ENCODE measurements at regions not wholly inside any gene's neighbourhood (a gene's known extent, or its start where the extent isn't known, plus 50 kb on each side); places are given as distances from the start of the nearest gene placed in this dataset.
"Not testable (repeated sequence)": the region's sequence is repeated elsewhere in the genome, so short reads cannot be mapped to it uniquely, and the experiment has no call there.

DNA sequence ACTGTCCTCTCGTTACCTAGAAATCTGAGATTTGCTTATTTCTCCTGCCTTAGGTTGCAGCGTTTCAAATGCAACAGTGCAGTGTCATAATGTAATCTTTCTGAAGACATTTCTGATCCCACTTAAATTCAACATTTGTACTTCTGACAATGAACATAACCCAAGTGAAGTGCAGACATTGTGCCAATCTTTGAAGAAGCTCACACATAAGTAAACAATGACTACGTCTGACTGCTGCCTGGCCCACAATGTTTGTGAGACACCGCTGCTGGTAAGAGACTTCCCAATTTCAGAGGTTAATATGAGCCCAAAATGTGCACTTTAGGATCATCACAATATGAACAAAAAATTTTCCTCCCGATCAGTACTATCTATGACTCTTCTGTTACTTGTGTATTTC is 84.6 kb upstream of the BCL2L14 start:
- H3K4me2 ChIP-seq (ENCODE audit: low read length) = no peak overlapping the region
- no peak for TF ChIP-seq EZH2phosphoT487 (IDR thresholded peaks at IDR 0.05; ENCODE audit: borderline replicate concordance, low read length)
- TF ChIP-seq, protein P1, sequence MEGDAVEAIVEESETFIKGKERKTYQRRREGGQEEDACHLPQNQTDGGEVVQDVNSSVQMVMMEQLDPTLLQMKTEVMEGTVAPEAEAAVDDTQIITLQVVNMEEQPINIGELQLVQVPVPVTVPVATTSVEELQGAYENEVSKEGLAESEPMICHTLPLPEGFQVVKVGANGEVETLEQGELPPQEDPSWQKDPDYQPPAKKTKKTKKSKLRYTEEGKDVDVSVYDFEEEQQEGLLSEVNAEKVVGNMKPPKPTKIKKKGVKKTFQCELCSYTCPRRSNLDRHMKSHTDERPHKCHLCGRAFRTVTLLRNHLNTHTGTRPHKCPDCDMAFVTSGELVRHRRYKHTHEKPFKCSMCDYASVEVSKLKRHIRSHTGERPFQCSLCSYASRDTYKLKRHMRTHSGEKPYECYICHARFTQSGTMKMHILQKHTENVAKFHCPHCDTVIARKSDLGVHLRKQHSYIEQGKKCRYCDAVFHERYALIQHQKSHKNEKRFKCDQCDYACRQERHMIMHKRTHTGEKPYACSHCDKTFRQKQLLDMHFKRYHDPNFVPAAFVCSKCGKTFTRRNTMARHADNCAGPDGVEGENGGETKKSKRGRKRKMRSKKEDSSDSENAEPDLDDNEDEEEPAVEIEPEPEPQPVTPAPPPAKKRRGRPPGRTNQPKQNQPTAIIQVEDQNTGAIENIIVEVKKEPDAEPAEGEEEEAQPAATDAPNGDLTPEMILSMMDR (IDR thresholded peaks at IDR 0.05; ENCODE audit: low read depth, low read length, poor library complexity, severe bottlenecking) = no peak
- no peaks in the 10 kb centered on the region for H3K9me2 ChIP-seq (replicated peaks; ENCODE audit: control insufficient read depth, low read length)
- H3K79me2 ChIP-seq (ENCODE audit: control insufficient read depth, low read length) = no peaks in the 10 kb centered on the region
- no peaks in the 10 kb centered on the region for H3K4me1 ChIP-seq (ENCODE audit: control insufficient read depth, low read length)
- no peak overlapping the region for H3K4me3 ChIP-seq (ENCODE audit: low read length)
- H3F3A ChIP-seq (ENCODE audit: control insufficient read depth, insufficient read depth) = no peaks in the 10 kb centered on the region
- H4K20me1 ChIP-seq (ENCODE audit: control insufficient read depth, insufficient read depth, low read depth, low read length) = no peaks in the 10 kb centered on the region
- H3K9me3 ChIP-seq (ENCODE audit: control insufficient read depth, insufficient read depth, low read length) = no peaks in the 10 kb centered on the region
- H3K27ac ChIP-seq (ENCODE audit: low read depth, low read length) = no peak overlapping the region
- H3K36me3 ChIP-seq (ENCODE audit: control insufficient read depth, low read length) = no peaks in the 10 kb centered on the region
- H3K27me3 ChIP-seq (ENCODE audit: control insufficient read depth, low read length) = peaks cover 19% of the 10 kb centered on the region

- no peaks in the 10 kb centered on the region for H3K9me3 ChIP-seq (ENCODE audit: control insufficient read depth, insufficient read depth, low read length)
- no peaks in the 10 kb centered on the region for H3F3A ChIP-seq (ENCODE audit: control insufficient read depth, insufficient read depth)
- H3K27ac ChIP-seq (ENCODE audit: low read depth, low read length) = no peak overlapping the region
- peaks cover 12% of the 10 kb centered on the region for H3K27me3 ChIP-seq (ENCODE audit: control insufficient read depth, low read length)
- H3K4me1 ChIP-seq (ENCODE audit: control insufficient read depth, low read length) = no peaks in the 10 kb centered on the region
- no peak overlapping the region for H3K4me3 ChIP-seq (ENCODE audit: low read length)
- no peak for TF ChIP-seq EZH2phosphoT487 (IDR thresholded peaks at IDR 0.05; ENCODE audit: borderline replicate concordance, low read length)
- TF ChIP-seq, protein P1 (IDR thresholded peaks at IDR 0.05; ENCODE audit: low read depth, low read length, poor library complexity, severe bottlenecking) = no peak
- no peaks in the 10 kb centered on the region for H3K36me3 ChIP-seq (ENCODE audit: control insufficient read depth, low read length)
- H3K9me2 ChIP-seq (replicated peaks; ENCODE audit: control insufficient read depth, low read length) = no peaks in the 10 kb centered on the region
- no peak overlapping the region for H3K4me2 ChIP-seq (ENCODE audit: low read length)
- no peaks in the 10 kb centered on the region for H3K79me2 ChIP-seq (ENCODE audit: control insufficient read depth, low read length)
- H4K20me1 ChIP-seq (ENCODE audit: control insufficient read depth, insufficient read depth, low read depth, low read length) = no peaks in the 10 kb centered on the region
Measured at GRCh38 chr12:11987901-11988300, 82.8 kb upstream of the BCL2L14 start.

DNA sequence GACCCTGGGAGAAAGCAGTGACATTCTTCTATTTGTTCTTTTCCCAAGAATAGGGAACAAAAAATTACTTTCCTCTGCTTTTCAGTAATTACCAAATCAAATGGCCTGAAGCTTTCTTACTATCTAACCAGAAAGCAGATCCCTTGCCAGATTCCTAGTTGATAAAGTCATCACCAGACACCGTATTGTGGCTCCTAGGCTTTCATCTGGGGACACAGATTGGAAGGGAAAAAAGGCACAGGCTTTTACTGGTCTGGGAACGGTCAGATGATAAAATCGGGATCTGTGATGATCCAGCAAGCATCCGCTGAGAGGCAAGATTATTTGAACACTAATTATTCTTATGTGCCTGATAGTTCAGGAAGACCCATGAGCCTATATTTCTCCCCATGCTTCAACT is 79.1 kb upstream of the BCL2L14 start:
- Histone ChIP-seq H3K9me2 (replicated peaks; ENCODE audit: control insufficient read depth, low read length) (no peaks in the 10 kb centered on the region), H3K36me3 (ENCODE audit: control insufficient read depth, low read length) (no peaks in the 10 kb centered on the region), H3K27ac (ENCODE audit: low read depth, low read length) (no peak overlapping the region), H3K27me3 (ENCODE audit: control insufficient read depth, low read length) (no peaks in the 10 kb centered on the region), H3K4me3 (ENCODE audit: low read length) (no peak overlapping the region), H3K4me2 (ENCODE audit: low read length) (no peak overlapping the region), H3K4me1 (ENCODE audit: control insufficient read depth, low read length) (no peaks in the 10 kb centered on the region), H3F3A (ENCODE audit: control insufficient read depth, insufficient read depth) (no peaks in the 10 kb centered on the region), H3K9me3 (ENCODE audit: control insufficient read depth, insufficient read depth, low read length) (no peaks in the 10 kb centered on the region), H4K20me1 (ENCODE audit: control insufficient read depth, insufficient read depth, low read depth, low read length) (no peaks in the 10 kb centered on the region), H3K79me2 (ENCODE audit: control insufficient read depth, low read length) (no peaks in the 10 kb centered on the region)
- no peak for TF ChIP-seq EZH2phosphoT487 (IDR thresholded peaks at IDR 0.05; ENCODE audit: borderline replicate concordance, low read length)
- TF ChIP-seq, protein P1 (IDR thresholded peaks at IDR 0.05; ENCODE audit: low read depth, low read length, poor library complexity, severe bottlenecking) = no peak

DNA sequence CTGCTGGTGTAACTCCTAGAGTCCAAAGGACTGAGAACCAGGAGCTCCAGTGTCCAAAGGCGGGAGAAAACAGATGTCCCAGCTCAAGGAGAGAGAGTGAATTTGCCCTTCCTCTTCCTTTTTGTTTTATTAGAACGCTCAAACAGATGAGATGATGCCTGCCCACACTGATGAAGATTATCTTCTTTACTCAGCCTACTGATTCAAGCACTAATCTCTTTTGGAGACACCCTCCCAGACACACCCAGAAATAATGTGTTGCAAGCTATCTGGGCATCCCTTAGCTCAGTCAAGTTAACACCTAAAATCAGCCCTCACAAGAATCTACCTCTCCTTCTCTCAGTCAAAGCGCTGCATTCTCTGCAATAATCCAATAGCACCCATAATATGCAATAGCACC is 78.2 kb upstream of the BCL2L14 start:
- H3K9me2 ChIP-seq (replicated peaks; ENCODE audit: control insufficient read depth, low read length) = no peaks in the 10 kb centered on the region
- no peaks in the 10 kb centered on the region for H3K36me3 ChIP-seq (ENCODE audit: control insufficient read depth, low read length)
- H3F3A ChIP-seq (ENCODE audit: control insufficient read depth, insufficient read depth) = no peaks in the 10 kb centered on the region
- H3K9me3 ChIP-seq (ENCODE audit: control insufficient read depth, insufficient read depth, low read length) = no peaks in the 10 kb centered on the region
- H3K27ac ChIP-seq (ENCODE audit: low read depth, low read length) = no peak overlapping the region
- TF ChIP-seq EZH2phosphoT487 (IDR thresholded peaks at IDR 0.05; ENCODE audit: borderline replicate concordance, low read length) = no peak
- TF ChIP-seq, protein P1 (IDR thresholded peaks at IDR 0.05; ENCODE audit: low read depth, low read length, poor library complexity, severe bottlenecking) = no peak
- no peak overlapping the region for H3K4me3 ChIP-seq (ENCODE audit: low read length)
- H3K4me2 ChIP-seq (ENCODE audit: low read length) = no peak overlapping the region
- H3K27me3 ChIP-seq (ENCODE audit: control insufficient read depth, low read length) = no peaks in the 10 kb centered on the region
- H3K79me2 ChIP-seq (ENCODE audit: control insufficient read depth, low read length) = no peaks in the 10 kb centered on the region
- H4K20me1 ChIP-seq (ENCODE audit: control insufficient read depth, insufficient read depth, low read depth, low read length) = no peaks in the 10 kb centered on the region
- no peaks in the 10 kb centered on the region for H3K4me1 ChIP-seq (ENCODE audit: control insufficient read depth, low read length)

GRCh38 chr12:11998307-11998943 is 72.3 kb upstream of the BCL2L14 start:
- H3K79me2 ChIP-seq (ENCODE audit: control insufficient read depth, low read length); H3K4me1 ChIP-seq (ENCODE audit: control insufficient read depth, low read length); H3K9me3 ChIP-seq (ENCODE audit: control insufficient read depth, insufficient read depth, low read length); H3K27ac ChIP-seq (ENCODE audit: low read depth, low read length); H3K4me3 ChIP-seq (ENCODE audit: low read length); H3F3A ChIP-seq (ENCODE audit: control insufficient read depth, insufficient read depth); H3K36me3 ChIP-seq (ENCODE audit: control insufficient read depth, low read length); H3K27me3 ChIP-seq (ENCODE audit: control insufficient read depth, low read length); H4K20me1 ChIP-seq (ENCODE audit: control insufficient read depth, insufficient read depth, low read depth, low read length); H3K9me2 ChIP-seq (replicated peaks; ENCODE audit: control insufficient read depth, low read length); H3K4me2 ChIP-seq (ENCODE audit: low read length): not testable (repeated sequence)
